HepG2 (cell line): ENCODE measurements at regions not wholly inside any gene's neighbourhood (a gene's known extent, or its start where the extent isn't known, plus 50 kb on each side); places are given as distances from the start of the nearest gene placed in this dataset.
A peak's percentile ranks its signal among the peaks of the same experiment; 100 is the strongest.

Experiments used
- CHD4 ChIP-seq: fragments of 200-600 bp; sonication (generic); IDR thresholded peaks from 2 replicates; pipeline ENCODE4 v1.7.0; 2017; ENCODE audit warnings: mild to moderate bottlenecking, low read length, borderline replicate concordance
- DMAP1 ChIP-seq: IDR thresholded peaks from 2 replicates; pipeline ENCODE4 v1.6.1; 2016
- EP300 ChIP-seq, 3 experiments: sonication (generic) in 1 of 3; formaldehyde crosslinking in 1 of 3; IDR thresholded peaks; 2 replicates each; pipeline versions ENCODE4 v1.5.1 to v1.6.1; 2011 to 2020; ENCODE audit warnings: low read depth in 2 of 3, low read length in 2 of 3, borderline replicate concordance in 1 of 3, improper control_type of control experiment in 1 of 3, mild to moderate bottlenecking in 1 of 3, missing genetic modification reagents in 1 of 3, moderate library complexity in 1 of 3
- JARID2 ChIP-seq: sonication (generic); formaldehyde crosslinking; IDR thresholded peaks from 2 replicates; pipeline ENCODE4 v1.8.1; 2023; ENCODE audit warnings: missing genetic modification reagents, inconsistent platforms; ENCODE audit not compliant: insufficient replicate concordance
- KDM4B ChIP-seq: sonication (generic); formaldehyde crosslinking; IDR thresholded peaks from 2 replicates; pipeline ENCODE4 v1.4.0; 2020; ENCODE audit warnings: missing genetic modification reagents
- MAF1 ChIP-seq: sonication (generic); formaldehyde crosslinking; IDR thresholded peaks from 2 replicates; pipeline ENCODE4 v1.5.0; 2020; ENCODE audit warnings: missing genetic modification reagents, borderline replicate concordance
- MXI1 ChIP-seq: IDR thresholded peaks from 3 replicates; pipeline ENCODE4 v1.6.1; 2012; ENCODE audit warnings: low read depth, low read length, inconsistent platforms, borderline replicate concordance
- NCOA2 ChIP-seq: sonication (generic); formaldehyde crosslinking; IDR thresholded peaks from 2 replicates; pipeline ENCODE4 v1.8.0; 2022; ENCODE audit warnings: inconsistent platforms
- RXRB ChIP-seq: IDR thresholded peaks from 2 replicates; pipeline ENCODE4 v1.6.1; 2016; ENCODE audit warnings: borderline replicate concordance, missing genetic modification reagents, missing compliant biosample characterization
- SNAI1 ChIP-seq: sonication (generic); formaldehyde crosslinking; IDR thresholded peaks from 2 replicates; pipeline ENCODE4 v1.5.0; 2020; ENCODE audit warnings: mild to moderate bottlenecking, missing genetic modification reagents, borderline replicate concordance
- SOX13 ChIP-seq, 3 experiments: fragments of 450-650 bp in 1 of 3; sonication (generic) in 1 of 3; formaldehyde crosslinking in 1 of 3; IDR thresholded peaks in 2 of 3; conservative IDR thresholded peaks in 1 of 3; 2 replicates each; pipeline versions ENCODE4 v1.5.0 to v1.6.1; 2016 to 2020; ENCODE audit warnings: antibody characterized with exemption in 1 of 3, mild to moderate bottlenecking in 1 of 3, missing compliant biosample characterization in 1 of 3, missing genetic modification reagents in 1 of 3, moderate library complexity in 1 of 3
- ZNF143 ChIP-seq: sonication (generic); formaldehyde crosslinking; IDR thresholded peaks from 2 replicates; pipeline ENCODE4 v1.4.0; 2020; ENCODE audit warnings: missing genetic modification reagents
- ZNF383 ChIP-seq: sonication (generic); formaldehyde crosslinking; IDR thresholded peaks from 2 replicates; pipeline ENCODE4 v1.4.0; 2020; ENCODE audit warnings: missing genetic modification reagents, mild to moderate bottlenecking, borderline replicate concordance
- ZNF557 ChIP-seq: sonication (generic); formaldehyde crosslinking; IDR thresholded peaks from 2 replicates; pipeline ENCODE4 v1.4.0; 2020; ENCODE audit warnings: missing genetic modification reagents
- TF ChIP-seq, protein P1 (sequence below): sonication (generic); formaldehyde crosslinking; IDR thresholded peaks from 2 replicates; pipeline ENCODE4 v1.4.0; 2020; ENCODE audit warnings: missing genetic modification reagents, borderline replicate concordance
- TF ChIP-seq, protein P2 (sequence below): IDR thresholded peaks from 2 replicates; pipeline ENCODE4 v1.4.0; 2020; ENCODE audit warnings: mild to moderate bottlenecking, missing genetic modification reagents
- TF ChIP-seq, protein P3 (sequence below): sonication (generic); formaldehyde crosslinking; conservative IDR thresholded peaks from 2 replicates; pipeline ENCODE4 v1.4.0; 2020; ENCODE audit warnings: mild to moderate bottlenecking, missing genetic modification reagents, moderate library complexity

DNA sequence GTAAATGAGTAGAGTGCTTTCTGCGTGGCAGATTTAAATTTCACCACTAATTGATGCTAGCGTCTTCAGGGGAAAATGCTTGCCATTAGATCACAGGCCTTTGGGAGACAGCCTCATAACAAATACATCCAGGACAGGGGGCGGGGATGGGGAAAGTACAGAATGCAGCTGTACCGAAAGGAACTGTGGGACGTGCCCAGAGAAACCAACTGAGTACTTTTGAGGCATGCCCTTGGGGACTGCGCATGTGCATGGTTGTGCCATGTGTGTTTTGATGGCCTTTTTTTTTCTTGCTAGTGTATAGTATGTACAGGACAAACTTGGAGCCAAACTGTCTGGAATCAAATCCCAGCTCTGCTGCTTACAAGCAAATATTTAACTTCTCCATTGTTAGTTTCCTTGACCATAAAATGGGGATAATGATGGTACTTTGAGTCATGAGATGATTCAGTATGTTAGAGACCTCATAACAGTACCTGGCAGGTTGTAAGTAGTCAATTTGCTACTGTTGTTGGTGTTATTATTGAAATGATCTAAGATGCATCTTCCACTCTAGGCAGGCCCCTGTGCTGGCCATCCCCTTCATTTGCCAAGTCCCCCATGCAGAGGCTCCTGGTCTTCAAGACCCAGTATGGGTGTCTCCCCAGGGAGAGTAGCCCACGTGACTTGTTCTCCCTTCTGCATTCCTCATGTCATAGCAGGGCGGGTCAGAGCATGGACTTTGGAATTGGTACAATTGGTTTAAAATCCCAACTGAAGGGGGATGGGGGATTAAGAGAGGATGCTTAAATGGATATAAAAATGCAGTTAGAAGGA is 68.3 kb upstream of the NPAS1 start (continued):
- TF ChIP-seq EP300 (IDR thresholded peaks at IDR 0.05; ENCODE audit: low read depth in 2 of 2, low read length in 2 of 2): peak in 1 of 2 experiments; percentile 51; a peak in 1 of 4 replicates
- TF ChIP-seq EP300 (CRISPR knock-in tag; IDR thresholded peaks at IDR 0.05; ENCODE audit: borderline replicate concordance): no peak
- peak; percentile 32; the same call in 1 of the 2 replicates for TF ChIP-seq NCOA2
- TF ChIP-seq, protein P1, sequence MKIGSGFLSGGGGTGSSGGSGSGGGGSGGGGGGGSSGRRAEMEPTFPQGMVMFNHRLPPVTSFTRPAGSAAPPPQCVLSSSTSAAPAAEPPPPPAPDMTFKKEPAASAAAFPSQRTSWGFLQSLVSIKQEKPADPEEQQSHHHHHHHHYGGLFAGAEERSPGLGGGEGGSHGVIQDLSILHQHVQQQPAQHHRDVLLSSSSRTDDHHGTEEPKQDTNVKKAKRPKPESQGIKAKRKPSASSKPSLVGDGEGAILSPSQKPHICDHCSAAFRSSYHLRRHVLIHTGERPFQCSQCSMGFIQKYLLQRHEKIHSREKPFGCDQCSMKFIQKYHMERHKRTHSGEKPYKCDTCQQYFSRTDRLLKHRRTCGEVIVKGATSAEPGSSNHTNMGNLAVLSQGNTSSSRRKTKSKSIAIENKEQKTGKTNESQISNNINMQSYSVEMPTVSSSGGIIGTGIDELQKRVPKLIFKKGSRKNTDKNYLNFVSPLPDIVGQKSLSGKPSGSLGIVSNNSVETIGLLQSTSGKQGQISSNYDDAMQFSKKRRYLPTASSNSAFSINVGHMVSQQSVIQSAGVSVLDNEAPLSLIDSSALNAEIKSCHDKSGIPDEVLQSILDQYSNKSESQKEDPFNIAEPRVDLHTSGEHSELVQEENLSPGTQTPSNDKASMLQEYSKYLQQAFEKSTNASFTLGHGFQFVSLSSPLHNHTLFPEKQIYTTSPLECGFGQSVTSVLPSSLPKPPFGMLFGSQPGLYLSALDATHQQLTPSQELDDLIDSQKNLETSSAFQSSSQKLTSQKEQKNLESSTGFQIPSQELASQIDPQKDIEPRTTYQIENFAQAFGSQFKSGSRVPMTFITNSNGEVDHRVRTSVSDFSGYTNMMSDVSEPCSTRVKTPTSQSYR (CRISPR knock-in tag): peak; percentile 91
- TF ChIP-seq, protein P2, sequence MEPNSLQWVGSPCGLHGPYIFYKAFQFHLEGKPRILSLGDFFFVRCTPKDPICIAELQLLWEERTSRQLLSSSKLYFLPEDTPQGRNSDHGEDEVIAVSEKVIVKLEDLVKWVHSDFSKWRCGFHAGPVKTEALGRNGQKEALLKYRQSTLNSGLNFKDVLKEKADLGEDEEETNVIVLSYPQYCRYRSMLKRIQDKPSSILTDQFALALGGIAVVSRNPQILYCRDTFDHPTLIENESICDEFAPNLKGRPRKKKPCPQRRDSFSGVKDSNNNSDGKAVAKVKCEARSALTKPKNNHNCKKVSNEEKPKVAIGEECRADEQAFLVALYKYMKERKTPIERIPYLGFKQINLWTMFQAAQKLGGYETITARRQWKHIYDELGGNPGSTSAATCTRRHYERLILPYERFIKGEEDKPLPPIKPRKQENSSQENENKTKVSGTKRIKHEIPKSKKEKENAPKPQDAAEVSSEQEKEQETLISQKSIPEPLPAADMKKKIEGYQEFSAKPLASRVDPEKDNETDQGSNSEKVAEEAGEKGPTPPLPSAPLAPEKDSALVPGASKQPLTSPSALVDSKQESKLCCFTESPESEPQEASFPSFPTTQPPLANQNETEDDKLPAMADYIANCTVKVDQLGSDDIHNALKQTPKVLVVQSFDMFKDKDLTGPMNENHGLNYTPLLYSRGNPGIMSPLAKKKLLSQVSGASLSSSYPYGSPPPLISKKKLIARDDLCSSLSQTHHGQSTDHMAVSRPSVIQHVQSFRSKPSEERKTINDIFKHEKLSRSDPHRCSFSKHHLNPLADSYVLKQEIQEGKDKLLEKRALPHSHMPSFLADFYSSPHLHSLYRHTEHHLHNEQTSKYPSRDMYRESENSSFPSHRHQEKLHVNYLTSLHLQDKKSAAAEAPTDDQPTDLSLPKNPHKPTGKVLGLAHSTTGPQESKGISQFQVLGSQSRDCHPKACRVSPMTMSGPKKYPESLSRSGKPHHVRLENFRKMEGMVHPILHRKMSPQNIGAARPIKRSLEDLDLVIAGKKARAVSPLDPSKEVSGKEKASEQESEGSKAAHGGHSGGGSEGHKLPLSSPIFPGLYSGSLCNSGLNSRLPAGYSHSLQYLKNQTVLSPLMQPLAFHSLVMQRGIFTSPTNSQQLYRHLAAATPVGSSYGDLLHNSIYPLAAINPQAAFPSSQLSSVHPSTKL (CRISPR knock-in tag): peak; percentile 62
- TF ChIP-seq ZNF383: no peak
- no peak for TF ChIP-seq MAF1 (CRISPR knock-in tag)
- TF ChIP-seq, protein P3, sequence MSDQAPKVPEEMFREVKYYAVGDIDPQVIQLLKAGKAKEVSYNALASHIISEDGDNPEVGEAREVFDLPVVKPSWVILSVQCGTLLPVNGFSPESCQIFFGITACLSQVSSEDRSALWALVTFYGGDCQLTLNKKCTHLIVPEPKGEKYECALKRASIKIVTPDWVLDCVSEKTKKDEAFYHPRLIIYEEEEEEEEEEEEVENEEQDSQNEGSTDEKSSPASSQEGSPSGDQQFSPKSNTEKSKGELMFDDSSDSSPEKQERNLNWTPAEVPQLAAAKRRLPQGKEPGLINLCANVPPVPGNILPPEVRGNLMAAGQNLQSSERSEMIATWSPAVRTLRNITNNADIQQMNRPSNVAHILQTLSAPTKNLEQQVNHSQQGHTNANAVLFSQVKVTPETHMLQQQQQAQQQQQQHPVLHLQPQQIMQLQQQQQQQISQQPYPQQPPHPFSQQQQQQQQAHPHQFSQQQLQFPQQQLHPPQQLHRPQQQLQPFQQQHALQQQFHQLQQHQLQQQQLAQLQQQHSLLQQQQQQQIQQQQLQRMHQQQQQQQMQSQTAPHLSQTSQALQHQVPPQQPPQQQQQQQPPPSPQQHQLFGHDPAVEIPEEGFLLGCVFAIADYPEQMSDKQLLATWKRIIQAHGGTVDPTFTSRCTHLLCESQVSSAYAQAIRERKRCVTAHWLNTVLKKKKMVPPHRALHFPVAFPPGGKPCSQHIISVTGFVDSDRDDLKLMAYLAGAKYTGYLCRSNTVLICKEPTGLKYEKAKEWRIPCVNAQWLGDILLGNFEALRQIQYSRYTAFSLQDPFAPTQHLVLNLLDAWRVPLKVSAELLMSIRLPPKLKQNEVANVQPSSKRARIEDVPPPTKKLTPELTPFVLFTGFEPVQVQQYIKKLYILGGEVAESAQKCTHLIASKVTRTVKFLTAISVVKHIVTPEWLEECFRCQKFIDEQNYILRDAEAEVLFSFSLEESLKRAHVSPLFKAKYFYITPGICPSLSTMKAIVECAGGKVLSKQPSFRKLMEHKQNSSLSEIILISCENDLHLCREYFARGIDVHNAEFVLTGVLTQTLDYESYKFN: peak; percentile 65
- peak; percentile 42; the same call in 1 of the 2 replicates for TF ChIP-seq DMAP1
- TF ChIP-seq KDM4B (CRISPR knock-in tag): no peak
- peak; percentile 74 for TF ChIP-seq ZNF143 (CRISPR knock-in tag)
- no peak for TF ChIP-seq ZNF557 (CRISPR knock-in tag)
- TF ChIP-seq CHD4: 0 out of 2 replicates have a peak, but pooled peaks have one; percentile 22
- no peak for TF ChIP-seq SOX13 (IDR thresholded peaks at IDR 0.05)
- TF ChIP-seq SOX13 (CRISPR knock-in tag; conservative IDR thresholded peaks at IDR 0.05 in 1 of 2, IDR thresholded peaks at IDR 0.05 in 1 of 2): 0 out of 4 replicates have a peak, but pooled peaks of 1 of the 2 experiments have one; percentile 47
- no peak for TF ChIP-seq JARID2 (CRISPR knock-in tag)
- TF ChIP-seq RXRB: 0 out of 2 replicates have a peak, but pooled peaks have one; percentile 16
- 0 out of 2 replicates have a peak, but pooled peaks have one; percentile 57 for TF ChIP-seq SNAI1 (CRISPR knock-in tag)
- no peak for TF ChIP-seq MXI1
